ENCODE measurements at regions not wholly inside any gene's neighbourhood (a gene's known extent, or its start where the extent isn't known, plus 50 kb on each side); places are given as distances from the start of the nearest gene placed in this dataset.

DNA sequence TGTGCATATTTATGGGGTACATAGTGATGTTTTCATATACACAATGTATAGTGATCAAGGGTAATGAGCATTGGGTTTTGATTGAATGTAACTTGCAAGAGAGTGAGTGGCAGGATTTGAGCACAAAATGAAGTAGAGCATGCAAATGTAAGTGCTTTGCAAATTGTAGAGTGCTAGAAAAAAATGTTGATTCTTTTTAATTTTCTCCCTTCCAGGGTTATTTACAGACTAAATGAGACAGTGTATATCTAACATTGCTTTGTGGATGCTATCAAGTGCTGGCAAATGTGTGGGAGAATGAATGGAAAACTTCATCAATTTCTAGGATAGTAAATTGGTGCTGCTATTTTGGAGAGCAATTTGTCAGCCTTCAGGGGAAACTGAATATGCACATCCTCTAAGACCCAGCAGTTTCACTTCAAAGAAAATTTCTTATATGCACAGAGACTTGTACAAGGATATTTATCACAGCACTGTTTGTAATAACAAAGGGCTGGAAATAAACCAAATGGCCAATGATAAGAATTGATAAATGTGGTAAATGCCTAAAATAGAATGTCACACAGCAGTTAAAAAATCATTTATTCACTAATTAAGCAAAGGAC is 120.6 kb upstream of the PLPP4 start:
- TF ChIP-seq, protein P1, sequence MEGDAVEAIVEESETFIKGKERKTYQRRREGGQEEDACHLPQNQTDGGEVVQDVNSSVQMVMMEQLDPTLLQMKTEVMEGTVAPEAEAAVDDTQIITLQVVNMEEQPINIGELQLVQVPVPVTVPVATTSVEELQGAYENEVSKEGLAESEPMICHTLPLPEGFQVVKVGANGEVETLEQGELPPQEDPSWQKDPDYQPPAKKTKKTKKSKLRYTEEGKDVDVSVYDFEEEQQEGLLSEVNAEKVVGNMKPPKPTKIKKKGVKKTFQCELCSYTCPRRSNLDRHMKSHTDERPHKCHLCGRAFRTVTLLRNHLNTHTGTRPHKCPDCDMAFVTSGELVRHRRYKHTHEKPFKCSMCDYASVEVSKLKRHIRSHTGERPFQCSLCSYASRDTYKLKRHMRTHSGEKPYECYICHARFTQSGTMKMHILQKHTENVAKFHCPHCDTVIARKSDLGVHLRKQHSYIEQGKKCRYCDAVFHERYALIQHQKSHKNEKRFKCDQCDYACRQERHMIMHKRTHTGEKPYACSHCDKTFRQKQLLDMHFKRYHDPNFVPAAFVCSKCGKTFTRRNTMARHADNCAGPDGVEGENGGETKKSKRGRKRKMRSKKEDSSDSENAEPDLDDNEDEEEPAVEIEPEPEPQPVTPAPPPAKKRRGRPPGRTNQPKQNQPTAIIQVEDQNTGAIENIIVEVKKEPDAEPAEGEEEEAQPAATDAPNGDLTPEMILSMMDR (IDR thresholded peaks at IDR 0.05) = no peak
- TF ChIP-seq ZNF232 (CRISPR knock-in tag; IDR thresholded peaks at IDR 0.05) (no peak), NFYB (CRISPR knock-in tag; conservative IDR thresholded peaks at IDR 0.05; ENCODE audit: low read depth) (no peak), TEAD4 (CRISPR knock-in tag; IDR thresholded peaks at IDR 0.05) (no peak), RELA (CRISPR knock-in tag; IDR thresholded peaks at IDR 0.05; ENCODE audit: borderline replicate concordance) (no peak), ZNF317 (CRISPR knock-in tag; IDR thresholded peaks at IDR 0.05; ENCODE audit: borderline replicate concordance, low read depth) (no peak)
- TF ChIP-seq, protein P2, sequence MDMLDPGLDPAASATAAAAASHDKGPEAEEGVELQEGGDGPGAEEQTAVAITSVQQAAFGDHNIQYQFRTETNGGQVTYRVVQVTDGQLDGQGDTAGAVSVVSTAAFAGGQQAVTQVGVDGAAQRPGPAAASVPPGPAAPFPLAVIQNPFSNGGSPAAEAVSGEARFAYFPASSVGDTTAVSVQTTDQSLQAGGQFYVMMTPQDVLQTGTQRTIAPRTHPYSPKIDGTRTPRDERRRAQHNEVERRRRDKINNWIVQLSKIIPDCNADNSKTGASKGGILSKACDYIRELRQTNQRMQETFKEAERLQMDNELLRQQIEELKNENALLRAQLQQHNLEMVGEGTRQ (CRISPR knock-in tag; IDR thresholded peaks at IDR 0.05) = no peak
- TF ChIP-seq, protein P3, sequence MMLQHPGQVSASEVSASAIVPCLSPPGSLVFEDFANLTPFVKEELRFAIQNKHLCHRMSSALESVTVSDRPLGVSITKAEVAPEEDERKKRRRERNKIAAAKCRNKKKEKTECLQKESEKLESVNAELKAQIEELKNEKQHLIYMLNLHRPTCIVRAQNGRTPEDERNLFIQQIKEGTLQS (CRISPR knock-in tag; conservative IDR thresholded peaks at IDR 0.05) = no peak
- TF ChIP-seq, protein P4, sequence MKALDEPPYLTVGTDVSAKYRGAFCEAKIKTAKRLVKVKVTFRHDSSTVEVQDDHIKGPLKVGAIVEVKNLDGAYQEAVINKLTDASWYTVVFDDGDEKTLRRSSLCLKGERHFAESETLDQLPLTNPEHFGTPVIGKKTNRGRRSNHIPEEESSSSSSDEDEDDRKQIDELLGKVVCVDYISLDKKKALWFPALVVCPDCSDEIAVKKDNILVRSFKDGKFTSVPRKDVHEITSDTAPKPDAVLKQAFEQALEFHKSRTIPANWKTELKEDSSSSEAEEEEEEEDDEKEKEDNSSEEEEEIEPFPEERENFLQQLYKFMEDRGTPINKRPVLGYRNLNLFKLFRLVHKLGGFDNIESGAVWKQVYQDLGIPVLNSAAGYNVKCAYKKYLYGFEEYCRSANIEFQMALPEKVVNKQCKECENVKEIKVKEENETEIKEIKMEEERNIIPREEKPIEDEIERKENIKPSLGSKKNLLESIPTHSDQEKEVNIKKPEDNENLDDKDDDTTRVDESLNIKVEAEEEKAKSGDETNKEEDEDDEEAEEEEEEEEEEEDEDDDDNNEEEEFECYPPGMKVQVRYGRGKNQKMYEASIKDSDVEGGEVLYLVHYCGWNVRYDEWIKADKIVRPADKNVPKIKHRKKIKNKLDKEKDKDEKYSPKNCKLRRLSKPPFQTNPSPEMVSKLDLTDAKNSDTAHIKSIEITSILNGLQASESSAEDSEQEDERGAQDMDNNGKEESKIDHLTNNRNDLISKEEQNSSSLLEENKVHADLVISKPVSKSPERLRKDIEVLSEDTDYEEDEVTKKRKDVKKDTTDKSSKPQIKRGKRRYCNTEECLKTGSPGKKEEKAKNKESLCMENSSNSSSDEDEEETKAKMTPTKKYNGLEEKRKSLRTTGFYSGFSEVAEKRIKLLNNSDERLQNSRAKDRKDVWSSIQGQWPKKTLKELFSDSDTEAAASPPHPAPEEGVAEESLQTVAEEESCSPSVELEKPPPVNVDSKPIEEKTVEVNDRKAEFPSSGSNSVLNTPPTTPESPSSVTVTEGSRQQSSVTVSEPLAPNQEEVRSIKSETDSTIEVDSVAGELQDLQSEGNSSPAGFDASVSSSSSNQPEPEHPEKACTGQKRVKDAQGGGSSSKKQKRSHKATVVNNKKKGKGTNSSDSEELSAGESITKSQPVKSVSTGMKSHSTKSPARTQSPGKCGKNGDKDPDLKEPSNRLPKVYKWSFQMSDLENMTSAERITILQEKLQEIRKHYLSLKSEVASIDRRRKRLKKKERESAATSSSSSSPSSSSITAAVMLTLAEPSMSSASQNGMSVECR (CRISPR knock-in tag; IDR thresholded peaks at IDR 0.05; ENCODE audit: borderline replicate concordance) = no peak
- TF ChIP-seq, protein P5, sequence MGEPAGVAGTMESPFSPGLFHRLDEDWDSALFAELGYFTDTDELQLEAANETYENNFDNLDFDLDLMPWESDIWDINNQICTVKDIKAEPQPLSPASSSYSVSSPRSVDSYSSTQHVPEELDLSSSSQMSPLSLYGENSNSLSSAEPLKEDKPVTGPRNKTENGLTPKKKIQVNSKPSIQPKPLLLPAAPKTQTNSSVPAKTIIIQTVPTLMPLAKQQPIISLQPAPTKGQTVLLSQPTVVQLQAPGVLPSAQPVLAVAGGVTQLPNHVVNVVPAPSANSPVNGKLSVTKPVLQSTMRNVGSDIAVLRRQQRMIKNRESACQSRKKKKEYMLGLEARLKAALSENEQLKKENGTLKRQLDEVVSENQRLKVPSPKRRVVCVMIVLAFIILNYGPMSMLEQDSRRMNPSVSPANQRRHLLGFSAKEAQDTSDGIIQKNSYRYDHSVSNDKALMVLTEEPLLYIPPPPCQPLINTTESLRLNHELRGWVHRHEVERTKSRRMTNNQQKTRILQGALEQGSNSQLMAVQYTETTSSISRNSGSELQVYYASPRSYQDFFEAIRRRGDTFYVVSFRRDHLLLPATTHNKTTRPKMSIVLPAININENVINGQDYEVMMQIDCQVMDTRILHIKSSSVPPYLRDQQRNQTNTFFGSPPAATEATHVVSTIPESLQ (CRISPR knock-in tag; IDR thresholded peaks at IDR 0.05) = no peak
